Mesothelial cell of epicardium (in vitro differentiated cells): ENCODE measurements at regions not wholly inside any gene's neighbourhood (a gene's known extent, or its start where the extent isn't known, plus 50 kb on each side); places are given as distances from the start of the nearest gene placed in this dataset.

Source experiments
- DNase-seq, 2 experiments: peaks; one replicate each; pipeline ENCODE4 v3.0.0; 2021; ENCODE audit warnings: low spot score in 2 of 2; ENCODE audit not compliant: unreplicated experiment in 2 of 2
- H3K27ac Mint-ChIP-seq: 2 replicates; pipeline ENCODE4 v1.8.0; 2021; ENCODE audit warnings: mixed read lengths
- H3K27me3 Mint-ChIP-seq: 2 replicates; pipeline ENCODE4 v1.8.0; 2021; ENCODE audit warnings: low read depth, mixed read lengths
- H3K36me3 Mint-ChIP-seq: 2 replicates; pipeline ENCODE4 v1.8.0; 2021; ENCODE audit warnings: mixed read lengths
- H3K4me1 Mint-ChIP-seq: 2 replicates; pipeline ENCODE4 v1.8.0; 2021; ENCODE audit warnings: mixed read lengths
- H3K4me3 Mint-ChIP-seq: 2 replicates; pipeline ENCODE4 v1.8.0; 2021; ENCODE audit warnings: mild to moderate bottlenecking, moderate library complexity, mixed read lengths
- H3K9me3 Mint-ChIP-seq: 2 replicates; pipeline ENCODE4 v1.8.0; 2021; ENCODE audit warnings: mixed read lengths
- CTCF ChIP-seq: fragments of 200-600 bp; sonication (generic); IDR thresholded peaks from one replicate; pipeline ENCODE4 v1.5.0; 2021; ENCODE audit warnings: antibody characterized with exemption; ENCODE audit not compliant: unreplicated experiment

DNA sequence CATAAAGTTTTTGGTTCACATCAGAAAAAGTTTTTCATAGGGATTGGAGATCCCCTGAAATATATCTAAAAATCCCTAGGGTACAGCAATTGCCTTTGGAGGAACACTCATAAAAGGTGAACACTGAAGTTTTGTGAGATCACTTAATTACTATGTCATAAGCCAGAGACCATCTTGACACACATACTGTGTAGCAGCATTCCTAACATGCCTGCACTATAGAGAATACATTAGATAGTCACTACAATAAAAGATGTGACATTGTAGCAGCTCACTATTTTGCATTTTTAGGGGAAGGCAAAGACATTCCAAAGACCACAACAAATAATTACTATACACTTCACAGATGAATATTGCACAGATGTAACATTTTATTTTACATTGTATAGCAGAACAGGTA is 779.9 kb downstream of the KCNT2 start:
- Mint-ChIP-seq H3K27ac (no peak overlapping the region), H3K4me3 (no peak overlapping the region), H3K27me3 (no peaks in the 10 kb centered on the region), H3K9me3 (no peaks in the 10 kb centered on the region), H3K4me1 (peaks cover 10% of the 10 kb centered on the region), H3K36me3 (no peaks in the 10 kb centered on the region)
- TF ChIP-seq CTCF: no peak
- no peak for DNase-seq

DNA sequence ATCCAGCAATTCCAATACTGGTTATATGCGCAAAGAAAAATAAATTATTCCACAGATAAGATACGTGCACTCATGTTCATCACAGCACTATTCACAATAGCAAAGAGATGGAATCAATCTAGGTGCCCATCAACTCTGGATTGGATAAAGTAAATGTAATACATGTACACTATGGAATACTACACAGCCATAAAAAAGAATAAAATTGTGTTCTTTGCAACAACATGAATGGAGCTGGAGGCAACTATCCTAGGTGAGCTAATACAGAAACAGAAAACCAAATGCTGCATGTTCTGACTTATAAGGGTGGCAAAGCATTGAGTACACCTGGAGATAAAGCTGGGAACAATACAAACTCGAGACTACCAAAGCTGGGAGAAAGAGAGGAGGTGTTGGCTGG is 787.3 kb downstream of the KCNT2 start:
- H3K4me3 Mint-ChIP-seq: no peak overlapping the region
- H3K27me3 Mint-ChIP-seq: no peaks in the 10 kb centered on the region
- no peak for TF ChIP-seq CTCF
- peaks cover 3% of the 10 kb centered on the region for H3K36me3 Mint-ChIP-seq
- H3K27ac Mint-ChIP-seq: no peak overlapping the region
- DNase-seq: no peak
- H3K4me1 Mint-ChIP-seq: no peaks in the 10 kb centered on the region
- H3K9me3 Mint-ChIP-seq: peaks cover 30% of the 10 kb centered on the region

- no peak overlapping the region for H3K27ac Mint-ChIP-seq
- peaks cover 5% of the 10 kb centered on the region for H3K9me3 Mint-ChIP-seq
- H3K4me3 Mint-ChIP-seq: no peak overlapping the region
- no peak for DNase-seq
- H3K27me3 Mint-ChIP-seq: no peaks in the 10 kb centered on the region
- no peak for TF ChIP-seq CTCF
- H3K36me3 Mint-ChIP-seq: peaks cover 2% of the 10 kb centered on the region
- H3K4me1 Mint-ChIP-seq: no peaks in the 10 kb centered on the region
Measured at GRCh38 chr1:195806060-195806459, 802.2 kb downstream of the KCNT2 start.

GRCh38 chr1:195804547-195804946 is 803.7 kb downstream of the KCNT2 start:
- TF ChIP-seq CTCF: no peak
- H3K4me3 Mint-ChIP-seq: no peak overlapping the region
- H3K27me3 Mint-ChIP-seq: no peaks in the 10 kb centered on the region
- DNase-seq: no peak
- H3K4me1 Mint-ChIP-seq: no peaks in the 10 kb centered on the region
- peaks cover 10% of the 10 kb centered on the region for H3K9me3 Mint-ChIP-seq
- no peak overlapping the region for H3K27ac Mint-ChIP-seq
- peaks cover 2% of the 10 kb centered on the region for H3K36me3 Mint-ChIP-seq

GRCh38 chr1:195799016-195799415 is 809.2 kb downstream of the KCNT2 start:
- Mint-ChIP-seq H3K4me3 (no peak overlapping the region), H3K36me3 (peaks cover 2% of the 10 kb centered on the region), H3K27me3 (no peaks in the 10 kb centered on the region), H3K9me3 (peaks cover 11% of the 10 kb centered on the region), H3K27ac (no peak overlapping the region), H3K4me1 (peaks cover 7% of the 10 kb centered on the region)
- DNase-seq: no peak
- TF ChIP-seq CTCF: no peak

DNA sequence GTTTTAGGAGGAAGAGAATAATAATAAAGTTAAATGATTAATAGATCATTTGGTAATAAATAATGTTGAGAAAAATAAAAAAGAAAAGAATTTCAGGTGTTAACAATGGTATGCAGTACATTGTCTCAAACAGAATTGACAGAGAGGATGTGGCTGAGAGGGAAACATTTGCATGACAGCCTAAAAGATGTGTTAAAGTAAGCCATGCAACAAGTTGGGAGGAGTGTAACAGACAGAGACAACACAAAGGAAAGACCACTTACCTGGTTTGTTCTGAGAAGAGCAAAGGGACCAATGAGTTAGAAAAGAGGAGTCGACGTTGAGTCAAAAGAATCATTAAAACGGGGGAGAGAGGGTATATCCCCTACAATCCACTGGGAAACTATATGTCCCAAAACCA is 814.0 kb downstream of the KCNT2 start:
- H3K9me3 Mint-ChIP-seq: peaks cover 4% of the 10 kb centered on the region
- H3K27ac Mint-ChIP-seq: no peak overlapping the region
- H3K4me1 Mint-ChIP-seq: peaks cover 11% of the 10 kb centered on the region
- DNase-seq: no peak
- TF ChIP-seq CTCF: no peak
- no peak overlapping the region for H3K4me3 Mint-ChIP-seq
- no peaks in the 10 kb centered on the region for H3K27me3 Mint-ChIP-seq
- no peaks in the 10 kb centered on the region for H3K36me3 Mint-ChIP-seq
